Occipital lobe (tissue), 1 donor: ENCODE measurements at regions not wholly inside any gene's neighbourhood (a gene's known extent, or its start where the extent isn't known, plus 50 kb on each side); places are given as distances from the start of the nearest gene placed in this dataset.

Experiments
- DNase-seq: peaks from one replicate; lab custom pipeline; 2025; lab: John Stamatoyannopoulos, UW

GRCh38 chr2:7286120-7286519 is 368.9 kb downstream of the RNF144A start:
- DNase-seq = no peak

GRCh38 chr2:7288484-7288883 is 371.3 kb downstream of the RNF144A start:
- DNase-seq = no peak

- DNase-seq = no peak
Measured at GRCh38 chr2:7289697-7290096, 372.5 kb downstream of the RNF144A start.

- DNase-seq = peak; percentile 22
Measured at GRCh38 chr2:7292154-7292691, 375.0 kb downstream of the RNF144A start.

- no peak for DNase-seq
Measured at GRCh38 chr2:7309582-7309981, 392.4 kb downstream of the RNF144A start.

- DNase-seq = no peak
Measured at GRCh38 chr2:7324706-7325105, 407.5 kb downstream of the RNF144A start.

- no peak for DNase-seq
Measured at GRCh38 chr2:7325186-7325585, 408.0 kb downstream of the RNF144A start.

- no peak for DNase-seq
Measured at GRCh38 chr2:7329465-7329864, 412.3 kb downstream of the RNF144A start.

- DNase-seq = no peak
Measured at GRCh38 chr2:7333189-7333765, 416.1 kb downstream of the RNF144A start.

- no peak for DNase-seq
Measured at GRCh38 chr2:7333960-7334493, 416.8 kb downstream of the RNF144A start.

GRCh38 chr2:7338961-7339360 is 421.7 kb downstream of the RNF144A start:
- no peak for DNase-seq

- DNase-seq = no peak
Measured at GRCh38 chr2:7346336-7346735, 429.1 kb downstream of the RNF144A start.

GRCh38 chr2:7348761-7349160 is 431.5 kb downstream of the RNF144A start:
- DNase-seq = no peak

- no peak for DNase-seq
Measured at GRCh38 chr2:7352191-7352590, 435.0 kb downstream of the RNF144A start.

- DNase-seq = no peak
Measured at GRCh38 chr2:7353571-7353970, 436.4 kb downstream of the RNF144A start.

- no peak for DNase-seq
Measured at GRCh38 chr2:7355781-7356180, 438.6 kb downstream of the RNF144A start.

GRCh38 chr2:7356909-7357584 is 439.8 kb downstream of the RNF144A start:
- no peak for DNase-seq

GRCh38 chr2:7357993-7358392 is 440.8 kb downstream of the RNF144A start:
- DNase-seq = no peak

GRCh38 chr2:7358865-7359447 is 441.7 kb downstream of the RNF144A start:
- no peak for DNase-seq

GRCh38 chr2:7363906-7364305 is 446.7 kb downstream of the RNF144A start:
- no peak for DNase-seq

GRCh38 chr2:7368211-7368610 is 451.0 kb downstream of the RNF144A start:
- DNase-seq = no peak

- no peak for DNase-seq
Measured at GRCh38 chr2:7373156-7373555, 455.9 kb downstream of the RNF144A start.

GRCh38 chr2:7375901-7376300 is 458.7 kb downstream of the RNF144A start:
- DNase-seq = no peak
